Endothelial cell of umbilical vein (primary cell): ENCODE measurements at regions not wholly inside any gene's neighbourhood (a gene's known extent, or its start where the extent isn't known, plus 50 kb on each side); places are given as distances from the start of the nearest gene placed in this dataset.

Experiments
- BruUV-seq: library from RNA; stranded (reverse); fragments of 400-500 nt; replicated peaks from 2 replicates; lab custom pipeline; 2021; lab: Mats Ljungman, UMichigan
- CTCF ChIA-PET: fragments of 300-600, 350-600 bp; sonication (Branson Sonifier 250); formaldehyde crosslinking; loops from one replicate; lab custom pipeline; 2021; ENCODE audit warnings: antibody characterized with exemption, inconsistent platforms; lab: Charles Lee
- POLR2A ChIA-PET: fragments of 300-600, 350-600 bp; sonication (Branson Sonifier 250); formaldehyde crosslinking; loops from one replicate; lab custom pipeline; 2021; ENCODE audit warnings: antibody characterized with exemption, inconsistent platforms; lab: Charles Lee
- DNase-seq: peaks from one replicate; pipeline ENCODE4 v3.0.0-alpha.2; 2011; ENCODE audit warnings: low read depth, low spot score
- FAIRE-seq: peaks from 2 replicates; lab custom pipeline; 2011; peaks lifted over from hg19 to GRCh38; lab: Jason Lieb, UNC
- H2AFZ ChIP-seq: 2 replicates; pipeline ENCODE4 v1.6.0; 2012; ENCODE audit warnings: low read depth, low read length, control low read depth, inconsistent platforms
- H3K27ac ChIP-seq: 2 replicates; pipeline ENCODE4 v1.5.1; 2011; ENCODE audit warnings: low read depth, mild to moderate bottlenecking, control low read depth, low read length, moderate library complexity; ENCODE audit not compliant: insufficient read depth
- H3K27me3 ChIP-seq, 2 experiments: 2 replicates each; pipeline versions ENCODE4 v1.6.0 to v1.6.1; 2011; ENCODE audit warnings: low read length in 2 of 2, mixed read lengths in 1 of 2; ENCODE audit not compliant: control insufficient read depth in 2 of 2, insufficient read depth in 2 of 2
- H3K36me3 ChIP-seq, 2 experiments: 2 replicates in 1 of 2; 3 replicates in 1 of 2; pipeline ENCODE4 v1.5.1; 2011; ENCODE audit warnings: low read length in 2 of 2, mild to moderate bottlenecking in 1 of 2, moderate library complexity in 1 of 2; ENCODE audit not compliant: control insufficient read depth in 2 of 2, insufficient read depth in 2 of 2; ENCODE audit errors: extremely low read depth in 1 of 2
- H3K4me1 ChIP-seq: 3 replicates; pipeline ENCODE4 v1.5.1; 2011; ENCODE audit warnings: mild to moderate bottlenecking, low read length; ENCODE audit not compliant: control insufficient read depth, insufficient read depth; ENCODE audit errors: extremely low read depth
- H3K4me2 ChIP-seq: 2 replicates; pipeline ENCODE4 v1.6.1; 2011; ENCODE audit warnings: low read length, control low read depth, mixed read lengths; ENCODE audit not compliant: insufficient read depth
- H3K4me3 ChIP-seq, 3 experiments: fragments of 200-600 bp in 1 of 3; sonication (generic), shearing (Covaris generic) in 1 of 3; replicated peaks in 1 of 3; 2 replicates each; pipeline ENCODE4 v1.5.1; 2011 to 2016; ENCODE audit warnings: control low read depth in 3 of 3, low read length in 3 of 3, mild to moderate bottlenecking in 2 of 3, inconsistent platforms in 1 of 3, low read depth in 1 of 3, moderate library complexity in 1 of 3; ENCODE audit not compliant: insufficient read depth in 1 of 3
- H3K79me2 ChIP-seq: 2 replicates; pipeline ENCODE4 v1.6.0; 2012; ENCODE audit warnings: low read length, inconsistent platforms; ENCODE audit not compliant: control insufficient read depth, insufficient read depth
- H3K9ac ChIP-seq: replicated peaks from 2 replicates; pipeline ENCODE3; 2011; ENCODE audit warnings: low read length, control low read depth; ENCODE audit not compliant: insufficient read depth; ENCODE audit errors: extremely low read depth
- H3K9me1 ChIP-seq: replicated peaks from 3 replicates; pipeline ENCODE4 v1.6.0; 2011; ENCODE audit warnings: mild to moderate bottlenecking, low read length; ENCODE audit not compliant: control insufficient read depth, insufficient read depth; ENCODE audit errors: extremely low read depth
- H3K9me3 ChIP-seq: replicated peaks from 2 replicates; pipeline ENCODE4 v1.5.1; 2012; ENCODE audit warnings: low read length, inconsistent platforms; ENCODE audit not compliant: control insufficient read depth, insufficient read depth
- H4K20me1 ChIP-seq: replicated peaks from 2 replicates; pipeline ENCODE3; 2011; ENCODE audit warnings: mild to moderate bottlenecking, low read length; ENCODE audit not compliant: control insufficient read depth, insufficient read depth; ENCODE audit errors: extremely low read depth
- CTCF ChIP-seq, 2 donors: IDR thresholded peaks; 1 replicate in 1 of 2; 2 replicates in 1 of 2; pipeline ENCODE4 v1.5.1; 2011; ENCODE audit warnings: low read length in 2 of 2, mild to moderate bottlenecking in 2 of 2, moderate library complexity in 2 of 2, control low read depth in 1 of 2, inconsistent platforms in 1 of 2, low read depth in 1 of 2; ENCODE audit not compliant: insufficient read depth in 1 of 2; ENCODE audit errors: extremely low read depth in 1 of 2
- FOS ChIP-seq: IDR thresholded peaks from 2 replicates; pipeline ENCODE4 v1.6.1; 2011; ENCODE audit warnings: mild to moderate bottlenecking, low read length, moderate library complexity, borderline replicate concordance; ENCODE audit not compliant: insufficient read depth
- GATA2 ChIP-seq: IDR thresholded peaks from 2 replicates; pipeline ENCODE4 v1.7.0; 2011; ENCODE audit warnings: low read depth, mild to moderate bottlenecking, moderate library complexity, mixed read lengths, low read length; ENCODE audit not compliant: insufficient read length, insufficient read depth
- JUN ChIP-seq: IDR thresholded peaks from 2 replicates; pipeline ENCODE4 v1.6.1; 2011; ENCODE audit warnings: borderline replicate concordance, low read depth; ENCODE audit not compliant: insufficient read length, insufficient read depth
- MAX ChIP-seq: IDR thresholded peaks from 2 replicates; pipeline ENCODE4 v1.6.1; 2011; ENCODE audit not compliant: insufficient read depth, insufficient read length
- MYC ChIP-seq: IDR thresholded peaks from one replicate; pipeline ENCODE4 v1.6.1; 2011; ENCODE audit warnings: mild to moderate bottlenecking, low read depth, low read length
- POLR2A ChIP-seq: IDR thresholded peaks from 2 replicates; pipeline ENCODE4 v1.6.1; 2012; ENCODE audit warnings: low read depth, mild to moderate bottlenecking, control low read depth, low read length
- dilution Hi-C: fragments of 300-500 bp; cut with MboI; formaldehyde crosslinking; loops from one replicate; pipeline ENCODE4 v1.15.0; 2019; ENCODE audit warnings: low sequenced_read_pairs; ENCODE audit not compliant: extremely low pct_ligation_motif_present
- intact Hi-C: fragments of 100-400 bp; cut with micrococcal nuclease; formaldehyde crosslinking; loops from one replicate; pipeline ENCODE4 v1.10.0; 2022

- Histone ChIP-seq H4K20me1 (no peaks in the 10 kb centered on the region), H3K4me1 (no peaks in the 10 kb centered on the region), H3K9me3 (no peaks in the 10 kb centered on the region), H3K4me2 (no peak overlapping the region), H3K27me3 (no peaks in the 10 kb centered on the region), H2AFZ (no peak overlapping the region), H3K27ac (no peak overlapping the region), H3K4me3 (no peak overlapping the region), H3K9me1 (no peaks in the 10 kb centered on the region), H3K36me3 (no peaks in the 10 kb centered on the region), H3K9ac (no peak overlapping the region), H3K79me2 (no peaks in the 10 kb centered on the region)
- DNase-seq (no peak), FAIRE-seq (no peak)
- dilution Hi-C loops (no loop called here), intact Hi-C loops (no loop called here)
- no peak for TF ChIP-seq MYC
- no peak for TF ChIP-seq JUN
- no peak for TF ChIP-seq FOS
- no peak for TF ChIP-seq MAX
- no peak for TF ChIP-seq GATA2
- no peak for TF ChIP-seq POLR2A
- TF ChIP-seq CTCF (IDR thresholded peaks at IDR 0.05; ENCODE audit: extremely low read depth in 1 of 2, insufficient read depth in 1 of 2, low read depth in 1 of 2, low read length in 2 of 2) = no peak
- ChIA-PET POLR2A (no interaction called here), CTCF (interaction anchor here (0.7 kb wide), 1 partner anchor 19 kb away, joined by 4 read pairs; no protein-coding TSS in a partner anchor)
- BruUV-seq = no TSS peak
Measured at GRCh38 chr9:7509576-7510145, 289.9 kb downstream of the DMAC1 start.
